ENCODE measurements at regions not wholly inside any gene's neighbourhood (a gene's known extent, or its start where the extent isn't known, plus 50 kb on each side); places are given as distances from the start of the nearest gene placed in this dataset.
"Not testable (repeated sequence)": the region's sequence is repeated elsewhere in the genome, so short reads cannot be mapped to it uniquely, and the experiment has no call there.

DNA sequence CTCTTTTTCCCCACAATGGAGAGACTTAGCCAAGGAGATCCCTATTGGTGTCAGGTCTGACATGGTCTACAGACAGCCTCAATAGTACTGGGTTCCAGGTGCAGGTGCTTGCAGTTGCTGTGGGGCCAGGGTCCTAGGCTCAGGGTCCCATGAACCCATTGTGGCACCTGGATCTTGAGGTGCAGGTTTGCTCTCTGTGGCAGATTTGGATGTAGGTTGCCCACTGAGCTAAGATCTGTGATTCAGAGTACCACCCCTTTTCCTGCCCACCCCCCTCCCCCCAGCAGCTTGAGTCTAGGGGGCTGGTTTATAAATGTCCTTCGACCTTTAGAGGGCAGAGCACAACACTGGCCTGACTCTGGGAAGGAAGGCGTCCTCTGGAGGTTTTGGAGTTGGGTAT is 147.0 kb downstream of the APIP start (continued):
- TF ChIP-seq CTCF (IDR thresholded peaks at IDR 0.05; ENCODE audit: control extremely low read depth in 1 of 3, insufficient read depth in 1 of 3, low read depth in 1 of 3, low read length in 3 of 3) (no peak), CEBPB (IDR thresholded peaks at IDR 0.05; ENCODE audit: low read depth, low read length) (no peak)

GRCh38 chr11:34762625-34763024 is 141.7 kb downstream of the EHF start:
- H3K4me1 ChIP-seq (replicated peaks in 1 of 4; ENCODE audit: control insufficient read depth in 3 of 4, insufficient read depth in 4 of 4, low read length in 3 of 4); FAIRE-seq; H4K8ac ChIP-seq (ENCODE audit: extremely low read depth, insufficient read depth, low read length); H3K9ac ChIP-seq (replicated peaks in 1 of 4; ENCODE audit: extremely low read depth in 1 of 4, low read depth in 3 of 4, low read length in 3 of 4); H3K4me3 ChIP-seq (ENCODE audit: extremely low read depth in 1 of 4, insufficient read depth in 2 of 4, low read depth in 3 of 4, low read length in 4 of 4); H3K27me3 ChIP-seq (replicated peaks in 1 of 4; ENCODE audit: control insufficient read depth in 3 of 4, extremely low read depth in 1 of 4, insufficient read depth in 3 of 4, low read length in 3 of 4); H3K23me2 ChIP-seq (ENCODE audit: low read depth, low read length); H3K23ac ChIP-seq (ENCODE audit: insufficient read length); H3K4ac ChIP-seq (replicated peaks; ENCODE audit: insufficient read length, low read depth, low read length); H2BK5ac ChIP-seq (ENCODE audit: low read depth, low read length); H3K27ac ChIP-seq (ENCODE audit: low read depth, low read length); H2BK20ac ChIP-seq (ENCODE audit: low read length); H3K36me3 ChIP-seq (ENCODE audit: control insufficient read depth in 2 of 4, insufficient read depth in 4 of 4, low read length in 3 of 4); H4K20me1 ChIP-seq (replicated peaks in 1 of 2; ENCODE audit: control insufficient read depth in 1 of 2, insufficient read depth in 2 of 2, low read length in 2 of 2); H2BK120ac ChIP-seq (replicated peaks; ENCODE audit: low read depth, low read length); H3K56ac ChIP-seq (replicated peaks; ENCODE audit: insufficient read length, low read depth, low read length); H2AFZ ChIP-seq (ENCODE audit: low read length); H3K4me2 ChIP-seq (ENCODE audit: insufficient read depth in 1 of 2, low read depth in 2 of 2, low read length in 2 of 2); H3K14ac ChIP-seq (ENCODE audit: insufficient read length); H2BK12ac ChIP-seq (ENCODE audit: low read depth, low read length); DNase-seq (ENCODE audit: low read depth in 1 of 2, low spot score in 2 of 2); POLR2A ChIA-PET (ENCODE audit: partially characterized antibody); H4K5ac ChIP-seq (ENCODE audit: insufficient read length, low read depth, low read length); H3K9me3 ChIP-seq (ENCODE audit: insufficient read depth in 2 of 2, low read depth in 1 of 2, low read length in 1 of 2); H2AK5ac ChIP-seq (ENCODE audit: low read depth, low read length); H2BK15ac ChIP-seq (ENCODE audit: low read length); H3K79me2 ChIP-seq (ENCODE audit: control insufficient read depth in 1 of 2, insufficient read depth in 2 of 2, low read length in 2 of 2); H3K18ac ChIP-seq (ENCODE audit: extremely low read depth, low read length); CTCF ChIA-PET (ENCODE audit: partially characterized antibody); H4K91ac ChIP-seq (replicated peaks; ENCODE audit: insufficient read length, low read length); H3K79me1 ChIP-seq (ENCODE audit: low read depth, low read length): not testable (repeated sequence)
- no CpG with 5 or more reads among the region's 3 CpGs for WGBS, 2 experiments (ENCODE audit: extremely low coverage in 1 of 2, insufficient coverage in 1 of 2, insufficient read length in 1 of 2, insufficient replicate concordance in 2 of 2, low coverage in 1 of 2, low lambda C conversion rate in 2 of 2, missing lambda C conversion rate in 1 of 2)

All from H1 (cell line).